GM13976 (cell line): ENCODE measurements at regions not wholly inside any gene's neighbourhood (a gene's known extent, or its start where the extent isn't known, plus 50 kb on each side); places are given as distances from the start of the nearest gene placed in this dataset.

ENCODE experiments used
- DNase-seq: peaks from one replicate; pipeline ENCODE4 v3.0.0; 2012; ENCODE audit warnings: low spot score
- in situ Hi-C: fragments of 300-500 bp; cut with MboI; formaldehyde crosslinking; loops from one replicate; pipeline ENCODE4 v1.12.0; 2022; ENCODE audit warnings: low sequenced_read_pairs, mixed read lengths, inconsistent platforms; ENCODE audit not compliant: unreplicated experiment
- TF ChIP-seq, protein P1 (sequence below): IDR thresholded peaks from 2 replicates; pipeline ENCODE4 v1.5.1; 2012; ENCODE audit warnings: borderline replicate concordance, mild to moderate bottlenecking; ENCODE audit not compliant: insufficient read depth; ENCODE audit errors: extremely low read depth, missing control alignments, control extremely low read depth

- TF ChIP-seq, protein P1, sequence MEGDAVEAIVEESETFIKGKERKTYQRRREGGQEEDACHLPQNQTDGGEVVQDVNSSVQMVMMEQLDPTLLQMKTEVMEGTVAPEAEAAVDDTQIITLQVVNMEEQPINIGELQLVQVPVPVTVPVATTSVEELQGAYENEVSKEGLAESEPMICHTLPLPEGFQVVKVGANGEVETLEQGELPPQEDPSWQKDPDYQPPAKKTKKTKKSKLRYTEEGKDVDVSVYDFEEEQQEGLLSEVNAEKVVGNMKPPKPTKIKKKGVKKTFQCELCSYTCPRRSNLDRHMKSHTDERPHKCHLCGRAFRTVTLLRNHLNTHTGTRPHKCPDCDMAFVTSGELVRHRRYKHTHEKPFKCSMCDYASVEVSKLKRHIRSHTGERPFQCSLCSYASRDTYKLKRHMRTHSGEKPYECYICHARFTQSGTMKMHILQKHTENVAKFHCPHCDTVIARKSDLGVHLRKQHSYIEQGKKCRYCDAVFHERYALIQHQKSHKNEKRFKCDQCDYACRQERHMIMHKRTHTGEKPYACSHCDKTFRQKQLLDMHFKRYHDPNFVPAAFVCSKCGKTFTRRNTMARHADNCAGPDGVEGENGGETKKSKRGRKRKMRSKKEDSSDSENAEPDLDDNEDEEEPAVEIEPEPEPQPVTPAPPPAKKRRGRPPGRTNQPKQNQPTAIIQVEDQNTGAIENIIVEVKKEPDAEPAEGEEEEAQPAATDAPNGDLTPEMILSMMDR = no peak
- in situ Hi-C loops = no loop called here
- no peak for DNase-seq
Measured at GRCh38 chr20:12203399-12203798, 285.7 kb downstream of the BTBD3 start.

DNA sequence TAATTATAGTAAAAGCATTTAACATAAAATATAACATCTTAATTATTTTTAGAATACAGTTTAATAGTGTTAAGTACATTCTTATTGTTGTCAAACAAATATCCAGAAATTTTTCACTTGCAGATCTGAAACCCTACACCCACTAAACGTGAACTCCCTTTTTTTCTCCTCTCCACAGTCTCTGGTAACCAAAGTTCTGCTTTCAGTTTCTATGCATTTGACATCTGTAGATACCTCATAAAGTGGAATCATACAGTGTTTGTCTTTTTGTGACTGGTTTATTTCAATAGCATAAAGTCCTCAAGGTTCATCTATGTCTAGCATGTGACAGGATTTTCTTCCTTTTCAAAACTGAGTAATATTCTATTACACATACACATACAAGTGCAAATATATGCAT is 286.3 kb downstream of the BTBD3 start:
- no peak for DNase-seq
- TF ChIP-seq, protein P1 = no peak
- in situ Hi-C loops = no loop called here

GRCh38 chr20:12207875-12208274 is 290.2 kb downstream of the BTBD3 start:
- in situ Hi-C loops = no loop called here
- TF ChIP-seq, protein P1 = no peak
- no peak for DNase-seq

DNA sequence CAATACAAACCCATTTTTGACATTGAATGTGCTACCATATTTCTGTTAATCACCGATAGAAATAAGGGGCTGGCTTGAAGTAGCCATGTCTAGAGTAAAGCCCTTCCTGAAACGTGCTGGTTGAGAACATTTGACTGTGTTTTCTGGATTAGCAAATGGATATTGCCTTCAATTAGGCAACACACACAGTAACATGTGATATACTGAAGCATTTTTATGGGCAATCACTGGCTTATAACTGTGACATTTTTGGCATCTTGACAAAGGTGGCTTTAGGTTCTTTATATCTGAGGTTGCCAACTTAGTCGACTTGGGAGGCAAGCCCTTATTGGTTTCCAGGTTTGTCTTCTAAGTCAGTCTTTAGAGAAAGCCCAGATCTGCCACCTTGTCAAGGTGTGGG is 292.9 kb downstream of the BTBD3 start:
- in situ Hi-C loops = no loop called here
- TF ChIP-seq, protein P1 = no peak
- no peak for DNase-seq

DNA sequence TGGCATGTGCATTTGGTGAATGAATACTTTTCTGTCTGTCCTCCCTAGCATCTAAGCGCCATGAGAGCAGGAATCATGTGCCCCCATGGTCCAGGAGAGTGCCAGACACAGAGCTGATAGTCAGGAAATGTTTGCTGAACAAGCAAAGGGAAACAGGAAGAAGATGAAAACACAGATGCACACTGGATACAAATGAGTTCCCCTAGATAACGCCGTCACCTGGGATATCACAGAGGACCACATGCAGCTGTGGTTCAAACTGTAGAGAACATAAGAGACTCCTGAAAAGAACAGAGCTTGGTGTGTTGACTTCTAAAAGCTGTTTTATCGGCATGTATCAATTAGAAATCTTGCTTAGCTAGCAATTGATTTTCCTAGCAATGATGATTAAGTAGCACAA is 293.7 kb downstream of the BTBD3 start:
- in situ Hi-C loops = no loop called here
- TF ChIP-seq, protein P1 = no peak

GRCh38 chr20:12217382-12217781 is 299.7 kb downstream of the BTBD3 start:
- in situ Hi-C loops = no loop called here
- DNase-seq = no peak
- TF ChIP-seq, protein P1 = no peak

More for the DNA sequence above, 293.7 kb downstream of the BTBD3 start:
- no peak for DNase-seq

- DNase-seq = no peak
- TF ChIP-seq, protein P1 = no peak
- in situ Hi-C loops = no loop called here
Measured at GRCh38 chr20:12219798-12220197, 302.1 kb downstream of the BTBD3 start.
